HG03432 (cell line): ENCODE measurements at regions not wholly inside any gene's neighbourhood (a gene's known extent, or its start where the extent isn't known, plus 50 kb on each side); places are given as distances from the start of the nearest gene placed in this dataset.
"Not testable (repeated sequence)": the region's sequence is repeated elsewhere in the genome, so short reads cannot be mapped to it uniquely, and the experiment has no call there.

Experiments
- ATAC-seq: cut with Tn5 transposase; IDR thresholded peaks from one replicate; pipeline ENCODE4 v1.9.1; 2021; ENCODE audit warnings: mild to moderate bottlenecking, moderate library complexity; ENCODE audit not compliant: unreplicated experiment

DNA sequence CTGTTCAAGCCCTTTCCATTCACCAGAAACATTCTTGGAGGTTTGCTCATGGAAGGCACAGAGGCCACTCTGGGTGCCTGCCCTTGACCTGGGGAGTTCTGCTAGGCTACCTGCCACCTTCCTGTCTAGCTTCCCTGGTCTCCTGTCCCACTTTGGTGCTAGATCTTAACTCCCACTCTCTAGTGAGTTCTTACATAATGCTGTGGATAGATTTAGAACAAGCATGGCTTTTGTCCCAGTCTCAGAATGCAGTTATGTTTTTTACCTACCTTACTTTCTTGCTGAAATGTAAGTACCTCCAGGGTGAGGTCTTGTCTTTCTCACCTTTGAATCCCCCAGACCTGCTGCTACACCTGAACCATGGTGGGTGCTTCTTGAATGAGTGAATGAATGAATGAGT lies 1252.3 kb downstream of the TYW1 start:
- no peak for ATAC-seq

DNA sequence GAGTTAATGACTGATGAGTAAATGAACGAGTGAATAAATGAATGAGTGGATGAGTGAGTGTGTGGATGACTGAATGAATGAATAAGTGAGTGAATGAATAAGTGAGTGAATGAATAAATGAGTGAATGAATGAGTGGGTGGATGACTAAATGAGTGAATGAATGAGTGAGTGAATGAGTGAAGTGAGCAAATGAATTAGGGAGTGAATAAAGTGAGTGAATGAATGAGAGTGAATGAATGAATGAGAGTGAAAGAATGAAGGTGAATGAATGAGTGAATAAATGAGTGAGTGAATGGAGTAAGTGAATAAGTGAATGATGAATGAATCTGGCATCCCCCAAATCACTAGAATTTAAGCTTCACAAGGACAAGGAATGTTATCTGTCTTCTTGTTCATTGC lies 1253.0 kb downstream of the TYW1 start:
- no peak for ATAC-seq

DNA sequence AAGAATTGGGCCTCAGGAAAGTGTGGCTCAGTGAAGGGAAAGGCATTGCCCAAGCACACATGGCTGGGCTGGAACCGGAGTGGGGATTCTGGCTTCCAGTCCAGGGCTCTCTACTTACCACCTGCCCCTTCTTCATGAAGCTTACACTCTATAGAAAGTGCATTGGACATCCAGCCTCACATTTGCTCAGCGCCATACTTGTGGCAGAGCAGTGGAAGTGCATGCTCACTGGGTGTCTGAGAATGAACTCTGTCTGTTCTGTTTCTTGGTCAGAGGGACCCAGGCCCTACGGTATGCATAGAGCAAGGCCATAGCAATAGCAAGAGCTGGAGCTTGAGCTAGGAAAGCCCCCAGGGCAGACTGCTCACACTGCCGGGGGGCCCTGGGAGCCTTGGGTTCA lies 1253.5 kb downstream of the TYW1 start:
- ATAC-seq, result no peak

DNA sequence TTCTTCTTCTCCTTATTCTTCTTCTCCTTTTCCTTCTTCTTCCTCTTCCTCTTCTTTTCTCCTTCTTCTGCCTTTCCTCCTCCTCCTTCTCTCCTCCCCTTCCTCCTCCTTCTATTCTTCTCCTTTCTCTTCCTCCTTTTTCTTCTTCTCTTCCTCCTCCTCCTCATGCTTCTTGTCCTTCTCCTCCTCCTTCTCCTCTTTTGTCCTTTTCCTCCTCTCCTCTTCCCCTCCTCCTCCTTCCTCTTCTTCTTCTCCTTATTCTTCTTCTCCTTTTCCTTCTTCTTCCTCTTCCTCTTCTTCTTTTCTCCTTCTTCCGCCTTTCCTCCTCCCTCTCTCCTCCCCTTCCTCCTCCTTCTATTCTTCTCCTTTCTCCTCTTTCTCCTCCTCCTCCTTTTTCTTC lies 1258.2 kb downstream of the TYW1 start:
- ATAC-seq, result not testable (repeated sequence)

DNA sequence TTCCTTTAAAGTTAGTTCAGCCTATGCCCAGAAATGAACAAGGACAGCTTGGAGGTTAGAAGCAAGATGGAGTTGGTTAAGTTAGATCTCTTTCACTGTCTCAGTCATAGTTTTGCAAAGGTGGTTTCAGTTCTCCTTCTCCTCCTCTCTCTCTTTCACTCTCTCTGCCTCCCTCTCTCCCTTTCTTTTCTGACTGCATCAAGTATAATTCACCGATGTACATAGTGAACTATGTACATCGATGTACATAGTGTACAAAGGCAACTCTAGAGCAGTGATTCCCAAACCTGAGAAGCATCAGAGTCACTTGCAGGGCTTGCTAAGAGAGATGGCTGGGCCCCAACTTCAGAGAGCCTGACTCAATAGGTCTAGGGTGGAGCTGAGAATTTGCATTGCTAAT lies 1259.7 kb downstream of the TYW1 start:
- no peak for ATAC-seq

DNA sequence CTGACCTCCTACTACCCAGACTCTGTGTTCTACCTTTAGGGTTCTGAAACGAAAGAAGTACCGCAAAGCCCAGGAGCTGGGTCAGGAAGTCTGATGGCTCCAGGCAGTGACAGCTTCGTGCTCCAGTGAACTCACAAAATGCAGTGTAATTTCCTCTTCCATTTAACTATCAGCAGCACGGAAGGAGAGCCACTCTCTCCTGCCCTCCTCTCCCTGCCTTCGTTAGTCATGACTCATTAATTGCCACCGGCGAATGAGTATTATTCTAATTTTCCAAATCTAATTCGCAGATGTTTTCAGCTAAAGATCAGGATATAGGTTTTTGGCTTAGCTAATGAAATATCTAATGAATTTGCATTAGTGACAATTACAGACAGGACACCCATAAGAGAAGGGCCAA lies 1262.0 kb downstream of the TYW1 start:
- ATAC-seq, result no peak

DNA sequence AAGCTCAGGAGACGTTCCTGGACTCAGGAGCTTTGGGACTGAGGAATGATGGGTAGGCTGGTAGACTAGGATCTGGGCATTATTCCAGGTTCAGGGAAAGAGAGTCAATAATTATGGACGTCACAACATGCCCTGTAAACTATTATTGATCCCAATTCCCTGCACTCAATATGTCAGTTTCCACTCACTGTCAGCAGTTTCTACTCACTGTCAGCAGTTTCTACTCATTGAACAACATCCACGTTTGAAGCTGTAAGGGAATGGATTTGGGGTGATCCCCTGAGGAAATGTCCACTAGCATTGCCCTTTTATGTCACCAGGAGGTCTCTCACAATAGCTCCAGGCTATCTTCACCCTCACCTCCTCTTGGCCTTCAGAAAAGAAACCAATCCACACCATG lies 1268.6 kb downstream of the TYW1 start:
- ATAC-seq, result no peak

DNA sequence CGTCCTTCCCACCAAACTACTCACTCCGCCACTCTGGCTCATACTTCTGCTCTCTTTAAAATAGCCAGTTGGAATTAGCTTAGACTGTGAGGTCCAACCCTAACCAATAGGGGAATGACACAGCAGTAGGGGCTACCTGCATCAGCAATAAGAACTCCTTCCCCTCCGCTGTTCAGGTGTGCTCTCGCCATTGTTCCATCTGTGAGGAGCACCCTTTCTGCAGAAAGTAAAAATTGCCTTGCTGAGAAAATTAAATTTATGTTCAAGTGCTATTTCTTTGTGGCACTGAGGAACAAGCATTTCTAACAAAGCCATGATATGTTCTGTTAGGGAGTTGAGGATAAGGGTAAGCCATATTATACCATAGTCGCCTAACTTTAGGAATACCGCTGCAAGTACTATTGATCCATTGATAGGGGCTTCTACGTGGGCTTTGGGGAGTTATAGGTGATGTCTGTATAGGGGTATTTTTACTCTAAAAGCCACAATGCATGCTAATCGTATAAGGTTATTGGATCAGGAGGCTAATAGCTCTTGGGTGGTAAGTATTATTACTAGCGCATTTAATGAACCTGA lies 1269.5 kb downstream of the TYW1 start:
- no peak for ATAC-seq

DNA sequence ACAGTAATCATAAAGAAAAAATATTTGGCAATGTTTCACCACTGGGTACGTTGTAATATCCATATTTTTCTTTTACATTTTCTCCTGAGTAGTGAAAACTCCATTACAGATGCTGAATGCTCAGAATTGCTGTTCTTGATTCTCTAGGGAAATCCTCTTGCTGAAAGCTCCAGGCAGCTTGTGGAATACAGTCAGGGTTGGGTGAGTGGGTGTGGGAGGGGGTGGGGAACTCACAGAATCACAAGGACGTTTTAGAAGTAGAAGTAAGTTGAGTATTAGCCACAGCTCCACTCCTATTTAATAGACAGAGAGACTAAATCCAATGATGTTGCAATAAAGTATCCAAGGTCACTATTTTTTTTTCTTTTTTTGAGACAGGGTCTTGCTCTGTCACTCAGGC lies 1270.9 kb downstream of the TYW1 start:
- ATAC-seq, result no peak

DNA sequence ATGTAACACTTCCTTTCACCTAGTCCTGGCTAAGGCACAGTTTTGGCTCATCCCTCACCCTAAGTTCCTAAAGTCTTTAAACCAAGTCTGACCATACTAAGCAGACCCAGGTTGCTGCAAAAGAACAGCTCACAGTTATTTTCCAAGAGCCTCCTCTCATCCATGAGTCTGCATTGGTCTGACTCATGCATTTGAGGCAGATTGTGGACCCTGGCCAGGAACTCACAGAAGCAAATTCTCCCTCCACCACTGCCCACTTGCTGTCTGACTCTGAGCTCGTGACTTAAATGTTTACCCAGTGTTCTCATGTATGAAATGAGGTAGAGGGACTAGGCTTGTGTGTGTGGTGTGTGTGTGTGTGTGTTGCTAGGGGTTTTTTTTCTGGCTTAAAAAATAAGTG lies 1272.8 kb downstream of the TYW1 start:
- ATAC-seq, result no peak

DNA sequence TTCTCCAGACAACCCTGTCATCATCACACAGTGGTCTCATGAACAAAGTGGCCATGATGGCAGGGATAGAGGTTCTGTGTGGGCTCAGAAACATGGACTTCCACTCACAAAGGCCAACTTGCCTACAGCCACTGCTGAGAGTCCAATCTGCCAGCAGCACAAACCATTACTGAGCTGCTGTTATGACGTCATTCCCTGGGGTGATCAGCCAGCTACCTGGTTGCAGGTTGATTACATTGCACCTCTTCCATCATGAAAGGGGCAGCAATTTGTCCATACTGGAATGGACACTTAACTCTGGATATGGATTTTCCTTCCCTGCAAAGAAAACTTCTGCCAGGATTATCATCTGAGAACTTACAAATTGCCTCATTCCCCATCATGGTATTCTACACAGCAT lies 1275.9 kb downstream of the TYW1 start:
- no peak for ATAC-seq

DNA sequence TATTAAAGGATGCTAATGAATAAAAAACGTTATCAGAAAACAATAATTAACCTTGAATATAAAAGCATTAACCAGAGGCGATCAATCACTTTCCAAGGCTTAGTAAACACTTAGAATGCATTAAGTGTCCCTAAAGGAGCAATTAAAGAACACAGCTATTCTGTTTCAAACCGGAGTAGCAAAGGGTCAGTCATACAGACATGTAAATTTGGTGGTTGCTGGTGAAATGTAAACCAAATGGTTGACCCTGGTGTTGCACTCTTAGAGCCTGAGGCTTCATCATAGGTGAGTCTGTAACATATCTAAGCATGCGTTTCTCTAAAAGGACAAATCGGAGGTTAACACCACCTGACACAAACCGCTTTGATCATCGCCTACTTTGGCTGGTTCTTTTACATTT lies 1280.1 kb downstream of the TYW1 start:
- no peak for ATAC-seq

DNA sequence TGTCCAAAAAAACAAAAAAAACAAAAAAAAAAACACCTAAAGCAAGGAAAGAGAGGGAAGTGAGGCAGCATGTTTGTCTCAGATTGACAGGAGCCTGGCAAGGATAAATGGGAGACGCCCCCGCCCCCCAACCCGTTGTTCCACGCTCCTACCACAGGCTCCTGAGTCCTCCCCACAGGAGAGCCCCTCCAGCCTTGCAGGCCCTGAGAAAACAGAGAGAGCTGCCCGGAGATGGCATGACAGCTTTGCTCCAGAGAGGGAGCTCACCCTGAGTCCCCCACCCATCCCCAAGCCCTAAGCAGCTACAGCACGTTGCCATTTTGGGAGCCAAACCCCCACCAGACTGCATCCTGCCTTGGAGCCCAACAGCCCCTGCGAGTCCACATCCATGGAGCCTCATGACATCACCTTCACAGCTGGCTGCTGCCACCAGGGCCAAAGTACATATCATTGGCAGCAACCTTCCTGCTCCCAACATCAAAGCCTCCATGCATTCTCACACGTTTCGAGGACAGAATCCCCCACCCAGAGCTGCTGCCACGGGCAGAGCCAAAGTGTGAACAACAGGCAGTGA lies 1283.3 kb downstream of the TYW1 start:
- ATAC-seq, result no peak

DNA sequence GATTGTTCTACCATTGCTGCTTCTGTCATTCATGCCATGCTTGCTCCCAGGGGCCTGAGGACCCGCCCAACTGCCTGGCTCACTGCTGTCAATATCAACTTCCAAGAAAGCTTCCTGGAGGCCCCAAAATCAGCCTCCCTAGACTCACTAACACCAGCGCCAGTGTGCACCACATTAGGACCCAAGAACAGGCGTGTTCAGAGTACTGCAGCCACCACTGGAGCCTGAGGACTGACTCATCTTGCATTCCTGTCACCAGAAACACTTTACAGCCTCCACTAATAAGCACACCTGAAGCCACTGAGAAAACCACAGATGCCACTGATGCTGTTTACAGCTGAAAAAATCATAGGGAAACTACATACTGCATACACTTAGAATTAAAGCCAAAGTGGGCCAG lies 1284.3 kb downstream of the TYW1 start:
- ATAC-seq, result no peak

DNA sequence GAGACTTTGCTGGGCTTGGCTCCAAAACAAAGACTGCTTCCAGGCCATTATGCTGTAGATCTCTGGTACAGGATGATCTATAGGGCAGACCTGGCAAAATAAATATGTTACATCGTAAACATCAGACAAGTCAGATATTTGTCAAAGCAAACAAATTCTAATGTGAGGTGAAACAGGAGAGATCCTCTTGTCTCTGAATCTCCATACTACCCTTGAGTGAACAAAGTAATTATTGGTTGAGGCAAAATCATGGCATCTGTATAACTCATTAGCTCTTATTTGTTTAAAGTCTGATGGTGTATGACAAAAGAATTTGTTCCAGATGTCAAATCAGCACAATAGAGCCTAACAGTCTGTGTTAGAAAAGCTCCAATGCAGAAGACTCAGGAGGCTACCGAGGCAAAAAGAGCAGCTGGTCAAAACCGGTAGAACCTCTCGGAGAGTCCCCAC lies 1291.5 kb downstream of the TYW1 start:
- no peak for ATAC-seq

DNA sequence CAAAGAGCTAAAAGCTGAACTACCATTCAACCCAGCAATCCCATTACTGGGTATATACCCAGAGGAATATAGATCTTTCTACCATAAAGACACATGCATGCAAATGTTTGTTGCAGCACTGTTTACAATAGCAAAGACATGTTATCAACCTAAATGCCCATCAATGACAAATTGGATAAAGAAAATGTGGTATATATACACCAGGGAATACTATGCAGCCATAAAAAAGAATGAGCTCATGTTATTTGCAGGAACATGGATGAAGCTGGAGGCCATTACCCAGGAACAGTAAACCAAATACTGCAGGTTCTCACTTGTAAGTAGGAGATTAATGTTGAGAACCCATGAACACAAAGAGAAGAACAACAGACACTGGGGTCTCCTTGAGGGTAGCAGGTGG lies 1295.1 kb downstream of the TYW1 start:
- ATAC-seq, result no peak

DNA sequence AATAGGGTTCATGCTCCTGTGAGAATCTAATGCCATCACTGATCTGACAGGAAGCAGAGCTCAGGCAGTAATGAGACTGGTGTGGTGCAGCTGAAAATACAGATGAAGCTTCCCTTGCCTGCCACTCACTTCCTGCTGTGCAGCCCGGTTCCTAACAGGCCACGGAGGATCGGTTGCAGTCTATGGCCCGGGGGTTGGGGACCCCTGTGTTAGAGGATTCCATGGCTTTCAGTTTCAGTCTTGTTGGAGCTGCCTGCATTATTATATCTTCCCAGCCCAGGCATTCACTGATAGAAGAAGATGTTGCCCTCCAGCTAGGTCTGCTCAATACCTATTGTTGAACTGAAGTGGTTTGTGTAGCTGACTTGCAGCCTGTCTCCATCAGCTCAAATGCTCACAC lies 1298.8 kb downstream of the TYW1 start:
- ATAC-seq, result no peak

DNA sequence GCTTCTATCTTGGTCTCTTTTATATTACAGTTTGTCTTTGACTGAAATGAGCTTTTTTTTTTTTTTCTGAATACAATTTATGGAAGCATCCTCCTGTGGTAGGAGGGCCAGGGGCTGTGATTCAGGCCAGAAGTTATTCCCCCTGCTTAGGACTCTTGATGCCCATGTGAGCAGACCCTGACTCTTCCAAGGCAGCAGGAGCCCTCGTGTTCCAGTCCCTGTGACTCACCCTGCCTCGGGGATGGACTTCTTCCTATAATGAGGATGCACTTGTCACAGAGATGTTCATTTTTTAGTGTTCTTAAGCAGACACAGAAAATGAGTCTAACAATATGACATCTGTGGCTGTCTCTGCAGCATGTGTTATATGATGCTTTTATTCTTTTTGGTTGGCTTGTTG lies 1293.7 kb upstream of the AUTS2 start:
- no peak for ATAC-seq

DNA sequence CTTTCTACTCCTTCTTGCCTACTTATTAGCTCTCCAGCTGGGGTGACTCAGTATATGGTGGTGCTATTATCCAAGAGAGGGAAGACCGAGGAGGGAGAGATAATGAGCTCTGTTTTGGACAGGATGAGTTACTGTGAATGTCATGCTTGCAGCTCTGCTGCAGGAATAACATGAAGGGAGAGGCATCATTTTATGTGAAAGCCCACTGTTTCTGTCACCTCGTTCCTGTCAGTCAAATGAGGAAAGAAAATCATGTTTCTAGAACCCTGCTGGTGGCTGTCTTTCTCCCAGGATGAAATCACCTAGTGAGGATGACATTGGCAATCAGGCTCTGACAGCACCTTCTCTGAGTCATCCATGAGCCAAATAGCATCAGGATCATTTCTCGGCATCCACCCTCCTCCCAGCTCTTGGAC lies 1291.6 kb upstream of the AUTS2 start:
- ATAC-seq, result no peak

DNA sequence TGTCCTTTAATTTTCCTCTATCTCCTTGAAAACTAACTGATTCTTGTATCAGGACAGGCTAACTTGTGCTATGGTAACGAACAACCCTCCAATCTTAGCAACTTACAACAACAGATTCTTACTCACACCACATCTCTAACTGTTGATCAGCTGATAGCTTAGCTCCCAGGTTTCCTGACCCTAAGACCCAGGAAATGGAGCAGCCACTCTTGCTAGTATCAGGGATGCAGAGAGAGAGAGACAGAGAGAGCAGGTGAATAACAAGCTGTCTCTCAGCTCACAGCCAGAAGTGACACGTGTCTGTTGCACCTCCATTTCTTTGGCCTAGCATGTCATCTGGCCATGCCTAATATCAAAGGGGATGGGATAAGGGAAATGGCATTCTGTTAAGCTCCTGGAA lies 1289.0 kb upstream of the AUTS2 start:
- no peak for ATAC-seq

DNA sequence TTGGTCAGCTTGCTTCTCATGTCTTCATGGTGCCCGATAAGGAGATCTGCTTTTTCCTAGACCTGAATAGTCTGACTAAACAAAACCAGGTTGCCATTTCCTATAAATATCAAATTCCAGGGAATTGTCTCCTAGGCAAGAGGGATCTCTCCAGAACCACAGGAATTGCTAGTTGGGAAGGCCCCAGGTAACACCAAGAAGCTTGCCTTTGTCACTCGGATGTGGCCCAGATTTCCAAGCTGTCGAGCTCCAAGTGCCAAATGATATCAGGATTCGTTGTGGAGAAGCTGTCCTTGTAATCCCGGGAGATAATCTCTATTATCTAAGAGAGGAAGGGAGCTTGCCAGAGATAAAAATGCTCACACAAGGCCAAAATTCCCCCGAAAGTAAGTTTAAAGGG lies 1288.5 kb upstream of the AUTS2 start:
- ATAC-seq, result no peak

DNA sequence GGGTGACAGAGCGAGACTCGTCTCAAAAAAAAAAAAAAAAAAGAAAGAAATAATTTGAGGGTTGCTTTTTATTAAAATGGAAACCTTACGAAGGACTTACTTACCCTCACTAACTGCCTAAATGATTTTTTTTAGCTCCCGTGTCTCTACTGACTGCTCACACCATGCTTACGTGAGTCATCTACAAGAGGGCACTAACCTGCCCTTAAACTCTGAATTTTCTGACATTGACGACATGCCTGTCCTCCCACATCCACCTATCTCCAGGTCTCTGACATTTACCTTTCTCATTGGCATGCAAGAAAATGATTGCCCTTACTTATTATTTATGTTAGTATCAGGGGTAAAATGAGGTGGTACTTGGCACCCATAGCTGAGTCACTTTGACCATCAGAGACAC lies 1286.3 kb upstream of the AUTS2 start:
- no peak for ATAC-seq

DNA sequence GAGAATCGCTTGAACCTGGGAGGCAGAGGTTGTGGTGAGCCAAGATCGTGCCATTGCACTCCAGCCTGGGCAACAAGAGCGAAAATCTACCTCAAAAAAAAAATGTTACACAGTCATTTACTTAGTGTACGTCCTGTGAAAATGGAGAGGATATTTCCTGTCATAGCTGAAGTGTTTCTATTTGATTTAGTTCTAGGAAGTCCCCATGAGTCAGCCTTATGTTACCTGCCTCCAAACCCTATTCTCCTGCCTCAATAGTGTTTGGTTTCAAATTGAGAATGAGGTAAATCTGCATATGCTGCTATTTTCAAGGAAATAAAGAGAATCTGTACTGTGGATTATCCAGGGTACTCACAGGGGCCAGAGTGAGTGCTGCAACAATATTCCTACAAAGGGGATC lies 1284.5 kb upstream of the AUTS2 start:
- ATAC-seq, result no peak
